Activated B cell treated with CpG ODN at 0.5 μM for 24 hours (primary cell): ENCODE measurements at regions not wholly inside any gene's neighbourhood (a gene's known extent, or its start where the extent isn't known, plus 50 kb on each side); places are given as distances from the start of the nearest gene placed in this dataset.

Source experiments
- ATAC-seq: fragments of 200-7000 bp; cut with Tn5 transposase; one replicate; pipeline ENCODE4 v1.10.0; 2021; ENCODE audit warnings: low read depth, mild to moderate bottlenecking, moderate library complexity
- CTCF ChIA-PET: fragments of 350-600 bp; sonication (Branson Sonifier 250); formaldehyde crosslinking; loops from one replicate; lab custom pipeline; 2021; ENCODE audit warnings: antibody characterized with exemption; lab: Charles Lee
- POLR2A ChIA-PET: fragments of 350-600 bp; sonication (Branson Sonifier 250); formaldehyde crosslinking; loops from one replicate; lab custom pipeline; 2021; ENCODE audit warnings: antibody characterized with exemption; lab: Charles Lee
- DNase-seq: peaks from one replicate; pipeline ENCODE4 v3.0.0; 2022
- H3K27ac Mint-ChIP-seq: one replicate; pipeline ENCODE4 v1.8.0; 2020; ENCODE audit warnings: mixed read lengths
- H3K27me3 Mint-ChIP-seq: one replicate; pipeline ENCODE4 v1.8.0; 2021; ENCODE audit warnings: mixed read lengths
- H3K36me3 Mint-ChIP-seq: one replicate; pipeline ENCODE4 v1.8.0; 2021; ENCODE audit warnings: low read depth, mixed read lengths
- H3K4me1 Mint-ChIP-seq: one replicate; pipeline ENCODE4 v1.8.0; 2021; ENCODE audit warnings: mixed read lengths
- H3K4me3 Mint-ChIP-seq: one replicate; pipeline ENCODE4 v1.8.0; 2020; ENCODE audit warnings: mild to moderate bottlenecking, mixed read lengths
- H3K9me3 Mint-ChIP-seq: one replicate; pipeline ENCODE4 v1.8.0; 2020; ENCODE audit warnings: mixed read lengths
- intact Hi-C: fragments of 100-400 bp; cut with micrococcal nuclease; formaldehyde crosslinking; loops from one replicate; pipeline ENCODE4 v1.15.1; 2024
- TF ChIP-seq, protein P1 (sequence below): fragments of 200-600 bp; IDR thresholded peaks from one replicate; pipeline ENCODE4 v1.8.0; 2022; ENCODE audit warnings: antibody characterized with exemption, mild to moderate bottlenecking

DNA sequence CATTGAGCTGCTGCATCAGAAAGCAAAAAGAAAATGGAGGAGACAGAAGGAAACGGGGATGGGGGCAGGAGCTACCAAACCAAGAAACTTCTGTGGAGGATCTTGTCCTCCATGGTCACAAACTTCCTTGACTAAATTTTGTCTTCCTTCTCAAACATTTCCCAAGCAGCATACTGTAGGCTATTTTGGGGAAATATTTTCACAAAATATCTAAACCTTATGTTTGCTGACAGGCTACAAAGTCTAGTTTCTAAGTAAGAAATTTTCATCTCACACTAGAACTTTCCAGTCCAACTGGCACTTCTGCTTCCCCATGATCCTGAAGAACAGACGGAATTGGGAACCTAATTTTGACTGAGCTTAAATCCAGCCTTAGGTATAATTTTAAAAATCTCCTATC lies 552.0 kb downstream of the SNAPC1 start:
- Mint-ChIP-seq H3K27me3 (peaks cover 1% of the 10 kb centered on the region), H3K36me3 (no peaks in the 10 kb centered on the region), H3K4me1 (no peaks in the 10 kb centered on the region), H3K9me3 (no peaks in the 10 kb centered on the region), H3K27ac (no peak overlapping the region), H3K4me3 (no peak overlapping the region)
- TF ChIP-seq, protein P1, sequence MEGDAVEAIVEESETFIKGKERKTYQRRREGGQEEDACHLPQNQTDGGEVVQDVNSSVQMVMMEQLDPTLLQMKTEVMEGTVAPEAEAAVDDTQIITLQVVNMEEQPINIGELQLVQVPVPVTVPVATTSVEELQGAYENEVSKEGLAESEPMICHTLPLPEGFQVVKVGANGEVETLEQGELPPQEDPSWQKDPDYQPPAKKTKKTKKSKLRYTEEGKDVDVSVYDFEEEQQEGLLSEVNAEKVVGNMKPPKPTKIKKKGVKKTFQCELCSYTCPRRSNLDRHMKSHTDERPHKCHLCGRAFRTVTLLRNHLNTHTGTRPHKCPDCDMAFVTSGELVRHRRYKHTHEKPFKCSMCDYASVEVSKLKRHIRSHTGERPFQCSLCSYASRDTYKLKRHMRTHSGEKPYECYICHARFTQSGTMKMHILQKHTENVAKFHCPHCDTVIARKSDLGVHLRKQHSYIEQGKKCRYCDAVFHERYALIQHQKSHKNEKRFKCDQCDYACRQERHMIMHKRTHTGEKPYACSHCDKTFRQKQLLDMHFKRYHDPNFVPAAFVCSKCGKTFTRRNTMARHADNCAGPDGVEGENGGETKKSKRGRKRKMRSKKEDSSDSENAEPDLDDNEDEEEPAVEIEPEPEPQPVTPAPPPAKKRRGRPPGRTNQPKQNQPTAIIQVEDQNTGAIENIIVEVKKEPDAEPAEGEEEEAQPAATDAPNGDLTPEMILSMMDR, result no peak
- ATAC-seq (no peak), DNase-seq (no peak)
- ChIA-PET CTCF (no interaction called here), POLR2A (no interaction called here)
- intact Hi-C loops, result no loop called here

DNA sequence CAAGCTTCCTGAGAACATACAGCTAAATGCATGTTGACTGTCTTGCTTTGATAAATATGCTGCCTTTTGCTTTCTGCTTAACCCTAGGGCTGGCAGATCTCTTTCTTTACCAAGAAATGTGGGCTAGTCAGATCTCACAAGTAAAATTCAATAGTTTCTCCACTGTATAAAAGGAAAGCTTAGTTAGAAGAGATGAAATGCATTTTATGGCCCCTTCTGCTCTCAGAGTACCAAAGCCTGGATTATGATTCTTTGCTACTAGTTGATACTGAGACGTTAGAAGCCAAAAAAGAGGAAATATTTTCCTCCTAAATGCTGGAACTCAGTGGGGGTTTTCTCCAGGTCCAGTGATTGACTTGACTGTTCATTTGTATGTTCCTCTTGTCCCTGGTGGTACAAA lies 552.7 kb downstream of the SNAPC1 start:
- Mint-ChIP-seq H3K27ac (no peak overlapping the region), H3K36me3 (no peaks in the 10 kb centered on the region), H3K27me3 (peaks cover 1% of the 10 kb centered on the region), H3K4me1 (no peaks in the 10 kb centered on the region), H3K4me3 (no peak overlapping the region), H3K9me3 (no peaks in the 10 kb centered on the region)
- CTCF ChIA-PET, result no interaction called here
- POLR2A ChIA-PET, result no interaction called here
- intact Hi-C loops, result no loop called here
- ATAC-seq (no peak), DNase-seq (no peak)
- TF ChIP-seq, protein P1, result no peak

DNA sequence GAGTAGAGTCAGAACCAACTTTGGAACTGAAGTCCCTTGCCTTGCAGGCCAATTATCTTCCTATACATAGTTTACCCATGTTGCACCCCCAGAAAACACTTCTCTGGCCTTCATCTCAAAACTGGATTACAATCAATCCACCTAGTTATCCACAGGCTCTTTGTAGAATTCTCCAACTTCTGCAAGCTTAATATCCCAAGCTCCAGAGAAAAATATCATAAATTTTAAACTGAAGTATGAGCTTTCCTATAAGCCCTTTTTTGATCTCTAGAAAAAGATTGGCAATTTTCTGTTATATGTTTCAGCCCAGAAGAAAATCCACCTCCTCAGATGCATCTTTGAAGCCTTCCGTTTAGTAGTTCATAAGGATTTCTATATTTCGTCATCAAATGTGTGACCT lies 553.4 kb downstream of the SNAPC1 start:
- CTCF ChIA-PET, result no interaction called here

DNA sequence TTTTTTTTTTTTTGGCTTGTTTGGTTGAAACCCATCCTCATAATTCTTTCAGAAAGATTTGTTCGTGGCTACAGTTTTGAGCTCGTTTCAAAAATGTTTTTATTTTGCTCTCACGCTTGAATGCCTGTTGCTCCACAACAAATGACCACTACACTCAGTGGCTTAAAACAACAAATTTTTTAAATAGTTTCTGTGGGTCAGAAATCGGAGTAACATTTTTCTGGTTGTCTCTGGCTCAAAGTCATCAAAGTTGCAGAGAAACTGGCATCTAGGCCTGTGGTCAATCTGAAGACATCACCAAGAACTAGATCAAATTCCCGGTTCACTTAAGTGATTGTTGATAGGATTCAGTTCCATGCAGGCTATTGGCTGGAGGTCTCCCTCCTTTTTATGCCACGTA lies 560.0 kb downstream of the SNAPC1 start:
- no peak overlapping the region for H3K27ac Mint-ChIP-seq
- intact Hi-C loops, result no loop called here
- H3K4me1 Mint-ChIP-seq, result no peaks in the 10 kb centered on the region
- DNase-seq (no peak), ATAC-seq (no peak)
- TF ChIP-seq, protein P1, result no peak
- no peaks in the 10 kb centered on the region for H3K27me3 Mint-ChIP-seq
- no peaks in the 10 kb centered on the region for H3K36me3 Mint-ChIP-seq
- CTCF ChIA-PET, result no interaction called here
- peaks cover 10% of the 10 kb centered on the region for H3K9me3 Mint-ChIP-seq
- POLR2A ChIA-PET, result no interaction called here
- no peak overlapping the region for H3K4me3 Mint-ChIP-seq

More for the DNA sequence above, 553.4 kb downstream of the SNAPC1 start:
- no peak overlapping the region for H3K4me3 Mint-ChIP-seq
- POLR2A ChIA-PET, result no interaction called here
- ATAC-seq, result no peak
- H3K27ac Mint-ChIP-seq, result no peak overlapping the region
- no peaks in the 10 kb centered on the region for H3K9me3 Mint-ChIP-seq
- no peak for DNase-seq
- intact Hi-C loops, result no loop called here
- H3K4me1 Mint-ChIP-seq, result no peaks in the 10 kb centered on the region
- H3K27me3 Mint-ChIP-seq, result peaks cover 1% of the 10 kb centered on the region
- TF ChIP-seq, protein P1, result no peak
- H3K36me3 Mint-ChIP-seq, result no peaks in the 10 kb centered on the region

DNA sequence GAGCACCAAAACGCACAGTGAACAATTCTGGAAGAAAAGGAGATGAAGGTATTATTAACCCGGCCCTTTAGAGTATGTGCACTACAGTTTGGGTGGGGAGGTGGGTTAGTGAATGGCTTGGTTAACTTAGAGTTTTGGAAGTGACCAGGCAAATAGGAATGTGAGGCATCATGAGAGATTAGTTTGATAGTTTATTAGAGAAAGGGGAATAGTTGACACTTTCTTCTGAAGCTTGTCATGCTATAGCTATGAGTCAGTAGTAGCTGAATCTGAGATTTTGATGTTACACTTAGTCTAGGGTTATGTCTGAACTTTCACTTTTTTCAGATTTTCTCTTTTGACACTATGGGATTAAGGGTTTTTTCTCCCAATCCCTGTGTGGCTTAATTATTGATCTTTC lies 567.2 kb downstream of the SNAPC1 start:
- no peak overlapping the region for H3K27ac Mint-ChIP-seq
- no peak overlapping the region for H3K4me3 Mint-ChIP-seq
- no peaks in the 10 kb centered on the region for H3K4me1 Mint-ChIP-seq

More for the DNA sequence above, 567.2 kb downstream of the SNAPC1 start:
- CTCF ChIA-PET, result no interaction called here
- H3K27me3 Mint-ChIP-seq, result no peaks in the 10 kb centered on the region
- POLR2A ChIA-PET, result interaction anchor here (0.6 kb wide), 1 partner anchor 73 kb away, joined by 3 read pairs; no protein-coding TSS in a partner anchor
- no peak for ATAC-seq
- intact Hi-C loops, result no loop called here
- peaks cover 13% of the 10 kb centered on the region for H3K9me3 Mint-ChIP-seq
- H3K36me3 Mint-ChIP-seq, result no peaks in the 10 kb centered on the region
- TF ChIP-seq, protein P1, result no peak
- no peak for DNase-seq
